Astrocyte (in vitro differentiated cells and primary cell): ENCODE measurements at regions not wholly inside any gene's neighbourhood (a gene's known extent, or its start where the extent isn't known, plus 50 kb on each side); places are given as distances from the start of the nearest gene placed in this dataset.

Experiments
- DNase-seq: peaks from one replicate; pipeline ENCODE4 v3.0.0-alpha.2; 2010; ENCODE audit warnings: low read depth
- FAIRE-seq: peaks from 2 replicates; lab custom pipeline; 2011; peaks lifted over from hg19 to GRCh38; lab: Jason Lieb, UNC
- H2AFZ ChIP-seq: 2 replicates; pipeline ENCODE4 v1.6.0; 2012; ENCODE audit warnings: low read depth, low read length, inconsistent platforms
- H3K27ac ChIP-seq: 2 replicates; pipeline ENCODE4 v1.5.1; 2011; ENCODE audit warnings: low read depth, low read length, inconsistent platforms
- H3K27me3 ChIP-seq: 2 replicates; pipeline ENCODE4 v1.6.0; 2011; ENCODE audit warnings: low read length, inconsistent platforms; ENCODE audit not compliant: insufficient read depth
- H3K36me3 ChIP-seq: 2 replicates; pipeline ENCODE4 v1.5.1; 2011; ENCODE audit warnings: low read length, inconsistent platforms; ENCODE audit not compliant: insufficient read depth
- H3K4me1 ChIP-seq: 2 replicates; pipeline ENCODE4 v1.5.1; 2011; ENCODE audit warnings: low read length, inconsistent platforms; ENCODE audit not compliant: insufficient read depth
- H3K4me2 ChIP-seq: 2 replicates; pipeline ENCODE4 v1.6.0; 2012; ENCODE audit warnings: low read length, inconsistent platforms
- H3K4me3 ChIP-seq: 2 replicates; pipeline ENCODE4 v1.5.1; 2011; ENCODE audit warnings: low read depth, mild to moderate bottlenecking, low read length, inconsistent platforms; ENCODE audit not compliant: insufficient read depth
- H3K79me2 ChIP-seq: 2 replicates; pipeline ENCODE4 v1.6.0; 2012; ENCODE audit warnings: mild to moderate bottlenecking, low read length, inconsistent platforms; ENCODE audit not compliant: insufficient read depth
- H3K9ac ChIP-seq: 2 replicates; pipeline ENCODE4 v1.6.0; 2012; ENCODE audit warnings: mild to moderate bottlenecking, low read length, inconsistent platforms
- H3K9me3 ChIP-seq: 2 replicates; pipeline ENCODE4 v1.5.1; 2012; ENCODE audit warnings: low read depth, mild to moderate bottlenecking, low read length, inconsistent platforms; ENCODE audit not compliant: insufficient read depth
- H4K20me1 ChIP-seq: 2 replicates; pipeline ENCODE4 v1.6.0; 2012; ENCODE audit warnings: low read length, inconsistent platforms; ENCODE audit not compliant: insufficient read depth
- H3K27ac Mint-ChIP-seq: one replicate; pipeline ENCODE4 v1.8.0; 2021; ENCODE audit warnings: mild to moderate bottlenecking, mixed read lengths; ENCODE audit not compliant: unreplicated experiment
- H3K27me3 Mint-ChIP-seq: one replicate; pipeline ENCODE4 v1.8.0; 2021; ENCODE audit warnings: low read depth, mixed read lengths; ENCODE audit not compliant: unreplicated experiment
- H3K36me3 Mint-ChIP-seq: one replicate; pipeline ENCODE4 v1.8.0; 2021; ENCODE audit warnings: low read depth, mixed read lengths; ENCODE audit not compliant: unreplicated experiment
- H3K4me1 Mint-ChIP-seq: one replicate; pipeline ENCODE4 v1.8.0; 2021; ENCODE audit warnings: low read depth, mixed read lengths; ENCODE audit not compliant: unreplicated experiment
- H3K4me3 Mint-ChIP-seq: one replicate; pipeline ENCODE4 v1.8.0; 2021; ENCODE audit warnings: mild to moderate bottlenecking, moderate library complexity, mixed read lengths; ENCODE audit not compliant: unreplicated experiment
- H3K9me3 Mint-ChIP-seq: one replicate; pipeline ENCODE4 v1.8.0; 2021; ENCODE audit warnings: mild to moderate bottlenecking, mixed read lengths; ENCODE audit not compliant: unreplicated experiment
- CTCF ChIP-seq: IDR thresholded peaks from 2 replicates; pipeline ENCODE4 v1.5.1; 2011; ENCODE audit warnings: low read depth, mild to moderate bottlenecking, inconsistent platforms, low read length, moderate library complexity; ENCODE audit not compliant: insufficient read depth
- EZH2 ChIP-seq: IDR thresholded peaks from 2 replicates; pipeline ENCODE4 v1.6.1; 2012; ENCODE audit warnings: mild to moderate bottlenecking, low read length, inconsistent platforms; ENCODE audit not compliant: insufficient read depth

- H3K36me3 ChIP-seq: no peaks in the 10 kb centered on the region
- Mint-ChIP-seq H3K9me3 (peaks cover 3% of the 10 kb centered on the region), H3K36me3 (peaks cover 5% of the 10 kb centered on the region), H3K4me1 (peaks cover 54% of the 10 kb centered on the region), H3K4me3 (no peak overlapping the region), H3K27ac (peak overlapping the region; percentile 75), H3K27me3 (no peaks in the 10 kb centered on the region)
- DNase-seq: no peak
- no peak overlapping the region for H2AFZ ChIP-seq
- no peak overlapping the region for H3K27ac ChIP-seq
- no peak for FAIRE-seq
- no peaks in the 10 kb centered on the region for H3K79me2 ChIP-seq
- H3K27me3 ChIP-seq: peaks cover under 1% of the 10 kb centered on the region
- H3K9ac ChIP-seq: no peak overlapping the region
- H3K4me3 ChIP-seq: no peak overlapping the region
- H3K4me2 ChIP-seq: no peak overlapping the region
- H4K20me1 ChIP-seq: no peaks in the 10 kb centered on the region
- TF ChIP-seq CTCF (no peak), EZH2 (no peak)
- peaks cover 15% of the 10 kb centered on the region for H3K4me1 ChIP-seq
- H3K9me3 ChIP-seq: no peaks in the 10 kb centered on the region
These were observed 117.8 kb upstream of the IQSEC1 start for GRCh38 chr3:13191016-13191415.

GRCh38 chr3:13190378-13190765 is 117.1 kb upstream of the IQSEC1 start:
- no peak for TF ChIP-seq EZH2
- FAIRE-seq (no peak), DNase-seq (no peak)
- no peaks in the 10 kb centered on the region for H3K79me2 ChIP-seq
- H4K20me1 ChIP-seq: no peaks in the 10 kb centered on the region
- no peak overlapping the region for H3K4me2 ChIP-seq
- no peak overlapping the region for H3K4me3 ChIP-seq
- peaks cover 7% of the 10 kb centered on the region for H3K36me3 Mint-ChIP-seq
- peaks cover 1% of the 10 kb centered on the region for H3K27me3 Mint-ChIP-seq
- H3K9ac ChIP-seq: no peak overlapping the region
- H3K9me3 Mint-ChIP-seq: peaks cover 3% of the 10 kb centered on the region
- H3K27ac Mint-ChIP-seq: no peak overlapping the region
- peak overlapping the region; percentile 42 for H3K4me3 Mint-ChIP-seq
- H3K27me3 ChIP-seq: no peaks in the 10 kb centered on the region
- H3K4me1 ChIP-seq: peaks cover 15% of the 10 kb centered on the region
- no peaks in the 10 kb centered on the region for H3K36me3 ChIP-seq
- no peak overlapping the region for H2AFZ ChIP-seq
- H3K4me1 Mint-ChIP-seq: peaks cover 52% of the 10 kb centered on the region
- no peaks in the 10 kb centered on the region for H3K9me3 ChIP-seq
- H3K27ac ChIP-seq: no peak overlapping the region

- DNase-seq (peak; percentile 11), FAIRE-seq (no peak)
- H3K27ac ChIP-seq: no peak overlapping the region
These were observed 116.6 kb upstream of the IQSEC1 start for GRCh38 chr3:13189639-13190377.

More at GRCh38 chr3:13189639-13190377, 116.6 kb upstream of the IQSEC1 start:
- H3K9me3 Mint-ChIP-seq: peaks cover 5% of the 10 kb centered on the region
- Histone ChIP-seq H4K20me1 (no peaks in the 10 kb centered on the region), H3K9ac (no peak overlapping the region), H3K36me3 (no peaks in the 10 kb centered on the region), H3K4me1 (peaks cover 15% of the 10 kb centered on the region), H3K4me3 (no peak overlapping the region), H3K9me3 (no peaks in the 10 kb centered on the region), H2AFZ (peak overlapping the region; percentile 52), H3K4me2 (peak overlapping the region; percentile 23), H3K27me3 (no peaks in the 10 kb centered on the region), H3K79me2 (no peaks in the 10 kb centered on the region)
- H3K27me3 Mint-ChIP-seq: peaks cover 5% of the 10 kb centered on the region
- H3K4me1 Mint-ChIP-seq: peaks cover 47% of the 10 kb centered on the region
- H3K36me3 Mint-ChIP-seq: peaks cover 9% of the 10 kb centered on the region
- peak overlapping the region; percentile 70 for H3K27ac Mint-ChIP-seq
- H3K4me3 Mint-ChIP-seq: no peak overlapping the region
- TF ChIP-seq EZH2 (no peak), CTCF (no peak)
